Stimulated activated naive CD8-positive, alpha-beta T cell treated with anti-CD3 and anti-CD28 coated beads, Interleukin-15, amount 100 ng/mL, for 72 hours (primary cell): ENCODE measurements at regions not wholly inside any gene's neighbourhood (a gene's known extent, or its start where the extent isn't known, plus 50 kb on each side); places are given as distances from the start of the nearest gene placed in this dataset.

Experiments
- ATAC-seq: fragments of 150-1000 bp; cut with Tn5 transposase; 2 replicates; pipeline ENCODE4 v1.10.0; 2021; ENCODE audit warnings: mild to moderate bottlenecking, moderate library complexity
- DNase-seq, 2 donors: peaks; one replicate each; pipeline ENCODE4 v3.0.0; 2021 to 2022
- H3K27ac Mint-ChIP-seq, 2 donors: one replicate each; pipeline ENCODE4 v1.8.0; 2022; ENCODE audit warnings: mild to moderate bottlenecking in 2 of 2, mixed read lengths in 2 of 2, moderate library complexity in 2 of 2
- H3K27me3 Mint-ChIP-seq: one replicate; pipeline ENCODE4 v1.8.0; 2022; ENCODE audit warnings: mixed read lengths
- H3K4me1 Mint-ChIP-seq: one replicate; pipeline ENCODE4 v1.8.0; 2022; ENCODE audit warnings: mild to moderate bottlenecking, mixed read lengths
- H3K4me3 Mint-ChIP-seq, 2 donors: one replicate each; pipeline ENCODE4 v1.8.0; 2022; ENCODE audit warnings: mild to moderate bottlenecking in 2 of 2, mixed read lengths in 2 of 2, moderate library complexity in 1 of 2
- H3K9me3 Mint-ChIP-seq, 2 donors: one replicate each; pipeline ENCODE4 v1.8.0; 2022; ENCODE audit warnings: mixed read lengths in 2 of 2

GRCh38 chr15:62874064-62874463 lies 168.5 kb upstream of the TPM1 start:
- Mint-ChIP-seq H3K9me3 (no peaks in the 10 kb centered on the region), H3K4me1 (no peaks in the 10 kb centered on the region), H3K4me3 (no peak overlapping the region), H3K27ac (peak overlapping the region in 1 of 2 donors; percentile 27), H3K27me3 (peaks cover under 1% of the 10 kb centered on the region)
- ATAC-seq (no peak), DNase-seq (no peak)

GRCh38 chr15:62874959-62875625 lies 167.5 kb upstream of the TPM1 start:
- H3K4me3 Mint-ChIP-seq, result no peak overlapping the region
- no peak for DNase-seq
- no peak for ATAC-seq
- H3K4me1 Mint-ChIP-seq, result peaks cover 7% of the 10 kb centered on the region
- peaks cover 7% of the 10 kb centered on the region for H3K27me3 Mint-ChIP-seq
- H3K27ac Mint-ChIP-seq, result no peak overlapping the region
- H3K9me3 Mint-ChIP-seq, result no peaks in the 10 kb centered on the region

DNA sequence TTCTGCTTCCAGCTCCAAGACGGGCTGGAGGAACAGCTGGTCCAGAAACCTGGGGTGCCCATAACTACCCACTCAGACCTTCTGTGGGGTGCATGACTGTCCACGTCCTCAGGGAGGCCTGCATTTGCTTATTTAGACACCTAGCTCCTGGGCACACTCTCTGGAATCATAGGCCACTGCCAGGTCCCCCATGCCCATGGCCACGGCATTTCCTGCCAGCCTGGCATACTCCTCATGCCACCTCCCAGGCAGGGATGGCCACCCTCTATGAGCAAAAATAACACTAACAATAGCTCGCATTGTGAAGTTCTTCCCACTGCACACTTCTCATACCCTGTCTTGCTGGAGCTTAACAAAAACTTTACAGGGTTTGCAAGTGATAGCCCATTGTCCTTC lies 166.9 kb upstream of the TPM1 start:
- DNase-seq (no peak), ATAC-seq (no peak)
- peaks cover 11% of the 10 kb centered on the region for H3K4me1 Mint-ChIP-seq
- H3K4me3 Mint-ChIP-seq, result no peak overlapping the region
- no peaks in the 10 kb centered on the region for H3K9me3 Mint-ChIP-seq
- H3K27ac Mint-ChIP-seq, result no peak overlapping the region
- peaks cover 7% of the 10 kb centered on the region for H3K27me3 Mint-ChIP-seq

DNA sequence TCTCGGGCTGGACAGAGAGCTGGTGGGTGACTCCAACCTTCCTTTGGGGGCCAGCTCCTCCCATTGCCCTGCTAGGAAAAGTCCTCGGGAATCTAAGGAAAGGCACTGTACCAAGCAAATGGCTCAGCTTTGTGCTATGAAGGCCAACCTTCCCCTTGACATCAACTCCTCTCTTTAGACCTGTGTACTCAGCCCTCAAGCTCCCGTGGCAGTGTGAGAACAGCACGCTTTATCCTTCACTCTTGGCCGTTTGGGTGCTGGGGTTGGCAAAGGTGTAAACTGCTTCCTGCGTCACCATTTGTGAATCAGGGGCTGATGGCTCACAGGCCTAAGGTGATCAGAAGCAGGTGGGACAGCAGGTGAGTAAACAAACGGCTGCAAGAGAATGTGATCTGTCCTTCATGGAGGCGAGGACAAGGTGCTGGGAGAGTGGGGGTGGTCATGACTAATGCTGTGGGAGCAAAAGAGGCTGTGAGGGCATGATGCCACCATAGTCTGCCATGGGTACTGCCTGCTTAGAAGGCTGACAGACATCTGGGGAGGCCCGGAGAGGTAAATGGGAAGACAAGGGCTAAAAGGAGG lies 165.2 kb upstream of the TPM1 start:
- Mint-ChIP-seq H3K4me1 (peaks cover 11% of the 10 kb centered on the region), H3K9me3 (no peaks in the 10 kb centered on the region), H3K27me3 (peaks cover 9% of the 10 kb centered on the region), H3K4me3 (no peak overlapping the region), H3K27ac (peak overlapping the region in 1 of 2 donors; percentile 36)
- DNase-seq, result no peak
- ATAC-seq, result no peak

GRCh38 chr15:62878070-62878469 lies 164.5 kb upstream of the TPM1 start:
- H3K4me3 Mint-ChIP-seq, result no peak overlapping the region
- ATAC-seq (no peak), DNase-seq (no peak)
- H3K27ac Mint-ChIP-seq, result no peak overlapping the region
- H3K4me1 Mint-ChIP-seq, result peaks cover 11% of the 10 kb centered on the region
- H3K9me3 Mint-ChIP-seq, result no peaks in the 10 kb centered on the region
- H3K27me3 Mint-ChIP-seq, result peaks cover 14% of the 10 kb centered on the region

DNA sequence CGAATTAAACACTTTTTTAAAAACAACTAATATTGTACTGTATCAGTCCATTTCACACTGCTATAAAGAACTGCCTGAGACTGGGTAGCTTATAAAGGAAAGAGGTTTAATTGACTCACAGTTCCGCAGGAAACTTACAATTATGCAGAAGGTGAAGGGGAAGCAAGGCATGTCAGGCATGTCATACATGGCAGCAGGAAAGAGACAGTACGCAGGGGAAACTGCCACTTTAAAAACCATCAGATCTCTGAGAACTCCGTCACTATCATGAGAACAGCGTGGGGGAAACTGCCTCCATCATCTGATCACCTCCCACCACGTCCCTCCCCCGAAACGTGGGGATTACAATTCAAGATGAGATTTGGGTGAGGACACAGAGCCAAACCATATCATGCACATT lies 162.8 kb upstream of the TPM1 start:
- DNase-seq (no peak), ATAC-seq (no peak)
- Mint-ChIP-seq H3K27ac (no peak overlapping the region), H3K4me1 (peaks cover 11% of the 10 kb centered on the region), H3K4me3 (no peak overlapping the region), H3K27me3 (peaks cover 14% of the 10 kb centered on the region), H3K9me3 (no peaks in the 10 kb centered on the region)

DNA sequence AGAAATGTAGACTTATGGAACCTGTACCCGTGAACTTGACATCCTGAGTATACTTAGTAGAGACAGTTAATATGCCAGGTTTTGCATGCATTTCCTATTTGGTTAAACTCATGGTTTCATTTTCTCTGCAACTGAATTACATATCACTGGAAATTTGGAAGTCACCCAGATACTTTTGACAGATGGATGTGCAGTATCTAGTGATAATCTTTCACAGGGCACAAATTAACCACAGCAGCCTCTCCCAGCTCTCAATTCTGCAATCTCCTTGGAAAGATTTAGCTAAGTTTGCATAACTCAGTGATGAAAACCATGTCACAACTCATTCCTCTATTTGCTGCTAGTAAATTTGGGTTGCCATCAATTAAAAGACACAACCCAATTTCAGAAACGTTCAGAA lies 162.3 kb upstream of the TPM1 start:
- DNase-seq, result no peak
- Mint-ChIP-seq H3K9me3 (no peaks in the 10 kb centered on the region), H3K27me3 (peaks cover 17% of the 10 kb centered on the region), H3K27ac (no peak overlapping the region), H3K4me1 (peaks cover 11% of the 10 kb centered on the region), H3K4me3 (no peak overlapping the region)
- ATAC-seq, result no peak

GRCh38 chr15:62881056-62881455 lies 161.5 kb upstream of the TPM1 start:
- Mint-ChIP-seq H3K27me3 (peaks cover 21% of the 10 kb centered on the region), H3K9me3 (no peaks in the 10 kb centered on the region), H3K27ac (no peak overlapping the region), H3K4me1 (peaks cover 11% of the 10 kb centered on the region), H3K4me3 (no peak overlapping the region)
- DNase-seq (no peak), ATAC-seq (no peak)

- DNase-seq (no peak), ATAC-seq (no peak)
- Mint-ChIP-seq H3K4me1 (peaks cover 11% of the 10 kb centered on the region), H3K27me3 (peaks cover 40% of the 10 kb centered on the region), H3K9me3 (no peaks in the 10 kb centered on the region), H3K4me3 (no peak overlapping the region), H3K27ac (no peak overlapping the region)
These were observed 158.5 kb upstream of the TPM1 start for GRCh38 chr15:62883938-62884479.

GRCh38 chr15:62886431-62887071 lies 156.0 kb upstream of the TPM1 start:
- no peak overlapping the region for H3K4me3 Mint-ChIP-seq
- DNase-seq (no peak), ATAC-seq (no peak)
- no peaks in the 10 kb centered on the region for H3K9me3 Mint-ChIP-seq
- no peak overlapping the region for H3K27ac Mint-ChIP-seq
- no peaks in the 10 kb centered on the region for H3K4me1 Mint-ChIP-seq
- peaks cover 42% of the 10 kb centered on the region for H3K27me3 Mint-ChIP-seq

DNA sequence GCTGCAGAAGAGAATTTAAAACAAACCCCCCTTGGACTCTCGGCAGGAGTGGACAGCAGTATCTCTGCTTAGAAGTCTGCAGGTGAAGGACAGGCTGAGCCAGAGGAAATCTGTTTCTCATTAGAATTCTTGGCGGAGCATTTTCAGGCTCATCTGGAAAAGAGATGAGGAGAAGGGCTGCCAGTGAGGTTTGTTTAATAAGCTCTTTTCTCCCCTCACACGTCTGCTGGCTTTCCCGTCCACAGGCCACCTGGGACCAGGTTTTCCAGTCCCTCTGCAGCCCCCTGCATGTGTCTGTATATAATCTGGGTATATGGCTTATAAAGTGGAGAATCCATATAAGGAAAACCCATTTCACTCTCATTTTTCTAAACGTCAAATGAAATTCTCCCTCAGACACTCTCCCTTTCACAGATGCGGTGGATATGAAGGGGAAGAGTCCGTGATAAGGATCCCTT lies 155.4 kb upstream of the TPM1 start:
- Mint-ChIP-seq H3K27me3 (peaks cover 42% of the 10 kb centered on the region), H3K4me3 (no peak overlapping the region), H3K4me1 (no peaks in the 10 kb centered on the region), H3K9me3 (no peaks in the 10 kb centered on the region), H3K27ac (no peak overlapping the region)
- DNase-seq (no peak), ATAC-seq (no peak)

- H3K9me3 Mint-ChIP-seq, result no peaks in the 10 kb centered on the region
- no peak overlapping the region for H3K27ac Mint-ChIP-seq
- no peak overlapping the region for H3K4me3 Mint-ChIP-seq
- H3K27me3 Mint-ChIP-seq, result peaks cover 35% of the 10 kb centered on the region
- no peaks in the 10 kb centered on the region for H3K4me1 Mint-ChIP-seq
- DNase-seq (no peak), ATAC-seq (no peak)
These were observed 153.9 kb upstream of the TPM1 start for GRCh38 chr15:62888623-62889022.

- Mint-ChIP-seq H3K27me3 (peaks cover 35% of the 10 kb centered on the region), H3K27ac (no peak overlapping the region), H3K9me3 (no peaks in the 10 kb centered on the region), H3K4me3 (no peak overlapping the region), H3K4me1 (no peaks in the 10 kb centered on the region)
- DNase-seq (no peak), ATAC-seq (no peak)
These were observed 153.3 kb upstream of the TPM1 start for GRCh38 chr15:62889141-62889661.

- DNase-seq (no peak), ATAC-seq (no peak)
- no peaks in the 10 kb centered on the region for H3K9me3 Mint-ChIP-seq
- H3K4me1 Mint-ChIP-seq, result no peaks in the 10 kb centered on the region
- H3K27ac Mint-ChIP-seq, result no peak overlapping the region
- H3K4me3 Mint-ChIP-seq, result no peak overlapping the region
- peaks cover 35% of the 10 kb centered on the region for H3K27me3 Mint-ChIP-seq
These were observed 152.6 kb upstream of the TPM1 start for GRCh38 chr15:62889734-62890505.

DNA sequence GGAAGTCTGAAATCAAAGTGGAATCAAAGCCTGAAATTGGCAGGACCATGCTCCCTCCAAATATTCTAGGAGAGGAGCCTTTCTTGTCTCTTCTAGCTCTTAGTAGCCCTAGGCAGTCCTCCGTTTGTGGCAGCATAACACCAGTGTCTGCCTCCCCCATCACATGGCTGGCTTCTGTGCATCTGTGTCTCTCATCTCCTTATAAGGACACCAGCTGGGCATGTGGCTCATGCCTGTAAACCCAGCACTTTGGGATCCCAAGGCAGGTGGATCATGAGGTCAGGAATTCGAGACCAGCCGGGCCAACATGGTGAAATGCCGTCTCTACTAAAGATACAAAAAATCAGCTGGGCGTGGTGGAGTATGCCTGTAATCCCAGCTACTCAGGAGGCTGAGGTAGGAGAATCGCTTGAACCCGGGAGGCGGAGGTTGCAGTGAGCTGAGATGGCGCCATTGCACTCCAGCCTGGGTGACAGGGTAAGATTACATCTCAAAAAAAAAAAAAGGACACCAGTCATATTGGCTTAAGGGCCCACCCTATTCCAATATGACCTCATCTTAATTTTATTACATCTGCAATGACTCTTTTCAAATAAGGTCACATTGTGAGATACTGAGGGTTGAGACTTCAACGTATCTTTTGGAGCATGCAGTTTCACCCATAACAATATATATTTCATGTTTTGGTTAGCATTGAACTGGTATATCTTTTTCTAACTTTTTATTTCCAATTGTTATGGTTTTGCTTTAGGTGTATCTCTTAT lies 148.0 kb upstream of the TPM1 start:
- H3K4me1 Mint-ChIP-seq, result no peaks in the 10 kb centered on the region
- ATAC-seq, result no peak
- H3K4me3 Mint-ChIP-seq, result no peak overlapping the region
- H3K27me3 Mint-ChIP-seq, result peaks cover 8% of the 10 kb centered on the region
- no peak overlapping the region for H3K27ac Mint-ChIP-seq
- no peak for DNase-seq
- H3K9me3 Mint-ChIP-seq, result no peaks in the 10 kb centered on the region
